Thyroid gland (tissue), 4 donors: ENCODE measurements at regions not wholly inside any gene's neighbourhood (a gene's known extent, or its start where the extent isn't known, plus 50 kb on each side); places are given as distances from the start of the nearest gene placed in this dataset.

Experiments used
- POLR2A ChIP-seq, 2 donors: fragments of 450-650 bp; IDR thresholded peaks; one replicate each; pipeline ENCODE4 v1.6.1; 2017; ENCODE audit warnings: antibody characterized with exemption in 2 of 2, mild to moderate bottlenecking in 2 of 2, moderate library complexity in 1 of 2
- TF ChIP-seq, protein P1 (sequence below), 6 experiments: fragments of 200-600 bp in 3 of 6; fragments of 450-650 bp in 3 of 6; sonication (generic) in 3 of 6; IDR thresholded peaks; one replicate each; pipeline ENCODE4 v1.5.1; 2016 to 2019; ENCODE audit warnings: antibody characterized with exemption in 6 of 6, mild to moderate bottlenecking in 2 of 6, inconsistent platforms in 1 of 6, moderate library complexity in 1 of 6

GRCh38 chr16:79753286-79753685 is 152.7 kb upstream of the MAF start:
- TF ChIP-seq, protein P1, sequence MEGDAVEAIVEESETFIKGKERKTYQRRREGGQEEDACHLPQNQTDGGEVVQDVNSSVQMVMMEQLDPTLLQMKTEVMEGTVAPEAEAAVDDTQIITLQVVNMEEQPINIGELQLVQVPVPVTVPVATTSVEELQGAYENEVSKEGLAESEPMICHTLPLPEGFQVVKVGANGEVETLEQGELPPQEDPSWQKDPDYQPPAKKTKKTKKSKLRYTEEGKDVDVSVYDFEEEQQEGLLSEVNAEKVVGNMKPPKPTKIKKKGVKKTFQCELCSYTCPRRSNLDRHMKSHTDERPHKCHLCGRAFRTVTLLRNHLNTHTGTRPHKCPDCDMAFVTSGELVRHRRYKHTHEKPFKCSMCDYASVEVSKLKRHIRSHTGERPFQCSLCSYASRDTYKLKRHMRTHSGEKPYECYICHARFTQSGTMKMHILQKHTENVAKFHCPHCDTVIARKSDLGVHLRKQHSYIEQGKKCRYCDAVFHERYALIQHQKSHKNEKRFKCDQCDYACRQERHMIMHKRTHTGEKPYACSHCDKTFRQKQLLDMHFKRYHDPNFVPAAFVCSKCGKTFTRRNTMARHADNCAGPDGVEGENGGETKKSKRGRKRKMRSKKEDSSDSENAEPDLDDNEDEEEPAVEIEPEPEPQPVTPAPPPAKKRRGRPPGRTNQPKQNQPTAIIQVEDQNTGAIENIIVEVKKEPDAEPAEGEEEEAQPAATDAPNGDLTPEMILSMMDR (IDR thresholded peaks at IDR 0.05), result no peak
- no peak for TF ChIP-seq POLR2A (IDR thresholded peaks at IDR 0.05)
